HG03159 (cell line): ENCODE measurements at regions not wholly inside any gene's neighbourhood (a gene's known extent, or its start where the extent isn't known, plus 50 kb on each side); places are given as distances from the start of the nearest gene placed in this dataset.
"Not testable (repeated sequence)": the region's sequence is repeated elsewhere in the genome, so short reads cannot be mapped to it uniquely, and the experiment has no call there.

Source experiments
- ATAC-seq: cut with Tn5 transposase; IDR thresholded peaks from one replicate; pipeline ENCODE4 v1.9.1; 2021; ENCODE audit warnings: mild to moderate bottlenecking, moderate library complexity; ENCODE audit not compliant: unreplicated experiment

DNA sequence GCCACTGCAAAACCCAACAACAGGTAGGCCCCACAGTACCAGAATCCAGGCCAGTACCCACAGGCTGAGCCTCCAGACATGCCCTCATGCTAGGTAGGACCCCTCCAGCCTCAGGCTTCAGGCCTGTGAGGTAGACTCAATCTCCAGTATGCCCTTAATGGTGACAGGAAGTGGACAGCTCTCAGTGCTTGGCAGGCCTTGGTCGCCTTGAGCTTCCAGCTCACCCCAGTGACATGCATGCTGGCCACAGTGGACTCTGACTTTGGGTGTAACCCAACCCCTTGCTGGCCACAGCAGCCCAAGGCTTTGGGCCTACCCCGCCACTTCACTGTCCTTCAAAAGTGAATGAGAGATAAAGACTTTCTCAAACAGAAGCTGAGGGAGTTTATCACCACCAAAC lies 324.2 kb downstream of the ANTXR2 start:
- no peak for ATAC-seq

DNA sequence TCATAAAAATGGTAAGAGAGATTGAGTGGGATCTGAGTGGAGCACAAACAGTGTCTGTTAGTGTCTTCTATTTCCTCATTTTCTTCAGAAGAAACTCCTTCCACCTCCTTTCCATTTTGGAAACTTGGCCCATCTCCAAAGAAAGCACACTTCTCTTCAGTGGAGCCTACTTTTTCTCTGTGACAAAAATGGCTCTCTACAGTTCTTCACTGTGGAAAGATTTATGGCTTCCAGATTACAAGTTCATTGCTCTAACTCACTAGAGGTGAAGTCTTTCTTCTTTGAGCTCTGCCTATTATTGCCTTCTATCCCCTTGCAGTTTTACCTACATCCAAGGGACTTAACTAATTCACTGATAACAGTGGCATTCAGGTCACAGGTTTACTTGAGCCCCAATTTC lies 325.8 kb downstream of the ANTXR2 start:
- ATAC-seq, result no peak

DNA sequence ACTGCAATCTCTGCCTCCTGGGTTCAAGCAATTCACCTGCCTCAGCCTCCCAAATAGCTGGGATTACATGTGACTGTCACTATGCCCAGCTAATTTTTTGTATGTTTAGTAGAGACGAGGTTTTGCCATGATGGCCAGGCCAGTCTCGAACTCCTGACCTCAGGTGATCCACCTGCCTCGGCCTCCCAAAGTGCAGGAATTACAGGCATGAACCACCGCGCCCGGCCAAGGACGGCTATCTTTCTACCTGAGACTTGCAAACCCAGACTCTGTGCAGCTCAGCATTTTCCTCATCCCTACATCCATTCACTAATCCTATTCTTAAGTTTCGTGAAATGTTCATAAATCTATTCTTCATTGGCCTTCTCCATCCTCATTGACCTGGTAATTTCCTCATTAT lies 330.0 kb downstream of the ANTXR2 start:
- no peak for ATAC-seq

DNA sequence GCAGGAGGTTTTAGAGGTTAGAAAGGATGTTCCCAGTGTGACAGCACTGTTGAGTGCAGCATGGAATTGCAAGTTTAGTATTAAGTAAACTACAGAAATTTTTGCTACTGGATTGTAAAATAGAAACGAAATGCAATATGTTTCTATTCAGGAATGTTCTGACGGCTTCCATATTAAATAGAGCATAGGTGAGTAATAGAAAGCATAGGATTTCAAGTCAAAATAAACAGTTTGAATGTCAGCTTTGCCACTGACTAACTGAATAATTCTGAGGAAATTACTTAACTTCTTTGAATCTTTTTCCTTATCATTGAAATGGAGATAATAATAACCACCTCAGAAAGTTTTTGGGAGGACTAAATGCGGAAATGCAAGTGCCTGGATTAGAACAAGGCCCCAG lies 331.9 kb upstream of the GK2 start:
- no peak for ATAC-seq

DNA sequence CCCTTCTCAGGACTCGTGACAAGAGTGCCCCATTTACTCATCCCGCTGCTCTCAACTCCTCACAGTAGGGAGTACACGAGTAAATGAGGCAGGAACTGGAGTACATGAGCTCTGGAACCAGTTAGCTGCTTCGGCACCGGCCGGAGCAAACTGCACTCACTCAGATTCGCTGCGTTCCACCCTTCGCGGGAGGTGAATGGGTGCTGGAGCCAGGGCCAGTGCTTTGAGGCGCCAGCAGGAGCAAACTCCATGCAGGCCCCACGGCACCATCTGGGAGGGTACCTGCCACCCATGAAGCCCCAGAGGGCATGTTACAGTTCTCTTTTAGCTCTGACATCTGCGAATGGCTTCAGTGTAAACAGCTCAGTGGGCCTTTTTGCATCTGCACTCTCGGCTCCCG lies 315.5 kb upstream of the GK2 start:
- no peak for ATAC-seq

DNA sequence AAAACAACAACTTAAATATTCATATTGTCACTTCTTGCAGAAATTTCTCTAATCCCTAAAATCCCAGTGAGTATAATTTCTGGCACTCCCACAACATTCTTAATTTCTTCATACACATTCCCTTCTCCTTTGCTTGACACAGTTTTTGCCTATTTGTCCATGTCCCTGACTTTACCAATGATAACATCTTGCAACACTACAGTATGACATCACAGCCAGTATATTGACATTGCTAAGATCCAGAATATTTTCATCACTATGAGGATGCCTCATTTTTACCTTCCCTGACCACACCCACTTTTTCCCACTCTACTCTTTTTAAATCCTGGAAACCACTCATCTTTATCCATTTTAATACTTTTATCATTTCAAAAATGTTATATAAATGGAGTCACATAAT lies 292.3 kb upstream of the GK2 start:
- ATAC-seq, result no peak

DNA sequence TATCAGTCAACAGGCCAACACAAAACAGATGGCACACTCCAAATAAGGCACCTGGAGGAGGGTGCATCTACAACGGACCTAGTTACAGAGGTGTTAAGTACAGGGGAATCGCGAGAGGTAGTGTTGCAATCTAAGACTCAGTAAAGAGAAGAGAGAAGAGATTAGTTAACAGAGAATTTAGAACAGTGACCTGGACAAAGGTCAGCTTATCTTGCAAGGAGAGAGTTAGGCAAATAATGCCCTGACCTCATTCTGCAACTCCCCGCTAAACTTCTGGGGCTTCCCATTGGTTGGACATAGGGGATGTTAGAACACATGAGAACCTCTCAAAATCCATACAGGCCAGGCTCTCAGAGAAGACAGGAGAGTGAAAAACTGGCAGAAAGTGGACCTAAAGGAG lies 289.4 kb upstream of the GK2 start:
- no peak for ATAC-seq

DNA sequence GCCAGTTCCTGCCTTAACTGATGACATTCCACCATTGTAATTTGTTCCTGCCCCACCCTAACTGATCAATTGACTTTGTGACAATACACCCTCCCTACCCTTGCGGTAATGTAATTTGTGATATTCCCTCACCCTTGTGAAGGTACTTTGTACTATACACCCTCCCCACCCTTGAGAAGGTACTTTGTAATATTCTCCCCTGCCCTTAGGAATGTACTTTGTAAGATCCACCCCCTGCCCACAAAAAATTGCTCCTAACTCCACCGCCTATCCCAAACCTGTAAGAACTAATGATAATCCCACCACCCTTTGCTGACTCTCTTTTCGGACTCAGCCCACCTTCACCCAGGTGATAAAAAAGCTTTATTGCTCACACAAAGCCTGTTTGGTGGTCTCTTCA lies 288.5 kb upstream of the GK2 start:
- not testable (repeated sequence) for ATAC-seq

DNA sequence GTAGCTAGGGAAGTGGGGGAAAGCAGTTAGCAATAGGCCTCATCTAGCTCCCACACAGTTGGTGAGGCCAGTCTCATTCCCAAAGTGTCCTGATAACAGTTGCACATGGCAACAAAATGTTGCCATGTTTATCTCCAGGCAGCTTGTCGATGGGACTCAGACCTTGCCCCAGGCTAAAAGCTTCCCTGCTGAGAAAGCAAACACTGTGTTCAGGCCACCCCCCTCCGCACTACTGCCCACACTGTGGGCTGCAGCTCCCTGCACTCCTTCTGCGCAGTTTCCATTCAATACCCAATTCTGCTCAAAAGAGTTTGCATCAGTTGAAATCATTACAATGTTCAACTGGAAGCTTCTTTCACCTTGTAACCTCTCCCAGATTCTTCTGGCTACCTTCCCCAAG lies 287.8 kb upstream of the GK2 start:
- ATAC-seq, result no peak

DNA sequence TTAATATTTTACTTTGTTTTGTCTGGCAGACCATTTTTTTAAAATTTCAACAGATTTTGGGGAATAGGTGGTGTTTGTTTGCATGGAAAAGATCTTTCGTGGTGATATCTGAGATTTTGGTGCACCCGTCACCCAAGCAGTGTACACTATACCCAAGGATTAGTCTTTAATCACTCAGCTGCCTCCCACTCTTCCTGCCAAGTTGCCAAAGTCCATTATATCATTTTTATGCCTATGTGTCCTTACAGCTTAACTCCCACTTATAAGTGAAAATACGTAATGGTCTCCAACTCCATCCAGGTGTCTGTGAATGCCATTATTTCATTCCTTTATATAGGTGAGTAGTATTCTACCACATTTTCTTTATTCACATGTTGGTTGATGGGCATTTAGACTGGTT lies 281.7 kb upstream of the GK2 start:
- no peak for ATAC-seq

DNA sequence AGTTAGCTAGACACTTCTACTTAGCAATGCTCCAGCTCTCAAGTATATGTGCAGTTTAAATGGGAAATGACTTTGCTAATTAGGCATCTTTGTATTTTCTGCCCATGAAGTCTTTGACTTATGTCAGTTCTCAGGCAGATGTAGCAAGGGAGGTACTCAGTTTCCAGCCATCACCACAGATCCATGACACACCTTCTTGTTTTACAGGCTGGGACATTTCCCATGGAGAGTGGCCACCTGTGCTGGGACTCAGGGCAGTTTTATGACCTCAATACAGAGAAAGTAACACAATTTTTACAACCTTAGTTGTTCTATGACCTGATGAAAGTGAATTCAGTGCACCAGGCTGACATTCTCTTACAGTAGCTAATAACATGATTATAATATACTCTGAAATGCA lies 280.7 kb upstream of the GK2 start:
- ATAC-seq, result no peak

DNA sequence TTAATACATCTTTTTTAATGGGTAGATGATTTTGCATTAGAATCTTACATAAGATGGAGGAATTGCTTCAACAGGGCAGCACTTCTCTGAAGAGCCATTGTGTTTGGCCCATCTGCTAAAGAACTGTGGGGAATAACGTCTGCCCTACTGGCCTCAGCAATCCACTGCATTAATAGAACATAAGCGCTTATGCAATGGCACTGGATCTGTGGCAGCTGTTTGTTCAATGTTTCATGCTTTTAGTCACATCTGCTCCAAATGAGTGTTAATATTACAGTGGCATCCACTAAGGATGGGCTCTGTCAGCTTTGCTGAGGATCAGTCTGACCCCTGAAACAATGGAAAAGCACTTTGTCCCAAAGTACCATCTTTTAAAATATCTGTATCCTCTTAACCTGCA lies 279.0 kb upstream of the GK2 start:
- ATAC-seq, result no peak

DNA sequence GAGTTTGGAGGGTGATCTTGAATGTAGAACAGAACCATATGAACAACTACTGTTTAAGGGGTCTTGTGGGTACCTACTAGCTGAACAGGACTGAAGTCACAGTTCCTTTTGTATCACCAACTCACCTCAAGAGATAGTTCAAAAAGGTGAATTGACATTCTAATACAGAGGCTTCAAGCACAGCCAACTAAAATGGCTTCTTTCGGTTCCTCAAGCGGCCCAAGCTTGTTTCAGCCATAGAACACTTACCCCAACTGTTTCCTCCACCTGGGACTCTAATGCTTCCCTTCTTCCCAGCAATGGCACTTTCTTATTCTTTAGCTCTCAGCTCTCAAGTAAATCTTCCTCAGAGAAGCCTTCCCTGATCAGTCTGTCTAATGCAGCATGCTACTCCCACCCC lies 277.5 kb upstream of the GK2 start:
- ATAC-seq, result no peak

DNA sequence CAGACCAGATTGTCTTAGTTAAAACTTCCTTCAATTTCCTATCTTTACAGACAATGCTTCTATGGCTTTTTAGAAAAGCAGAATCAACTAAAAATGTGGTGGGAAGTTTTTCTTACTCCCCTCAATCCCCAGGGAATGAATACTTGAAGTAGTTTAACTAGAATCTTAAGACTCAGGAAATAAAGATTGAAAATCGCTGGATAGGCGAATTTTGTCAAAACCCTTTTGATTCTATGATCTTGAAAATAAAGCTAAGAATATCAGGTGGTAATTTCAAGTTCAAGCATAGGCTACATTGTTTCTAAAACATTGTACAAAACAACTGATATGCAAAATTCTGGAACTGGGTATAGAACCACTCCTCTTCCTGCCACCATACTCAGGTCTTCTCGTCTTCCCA lies 276.5 kb upstream of the GK2 start:
- ATAC-seq, result no peak

DNA sequence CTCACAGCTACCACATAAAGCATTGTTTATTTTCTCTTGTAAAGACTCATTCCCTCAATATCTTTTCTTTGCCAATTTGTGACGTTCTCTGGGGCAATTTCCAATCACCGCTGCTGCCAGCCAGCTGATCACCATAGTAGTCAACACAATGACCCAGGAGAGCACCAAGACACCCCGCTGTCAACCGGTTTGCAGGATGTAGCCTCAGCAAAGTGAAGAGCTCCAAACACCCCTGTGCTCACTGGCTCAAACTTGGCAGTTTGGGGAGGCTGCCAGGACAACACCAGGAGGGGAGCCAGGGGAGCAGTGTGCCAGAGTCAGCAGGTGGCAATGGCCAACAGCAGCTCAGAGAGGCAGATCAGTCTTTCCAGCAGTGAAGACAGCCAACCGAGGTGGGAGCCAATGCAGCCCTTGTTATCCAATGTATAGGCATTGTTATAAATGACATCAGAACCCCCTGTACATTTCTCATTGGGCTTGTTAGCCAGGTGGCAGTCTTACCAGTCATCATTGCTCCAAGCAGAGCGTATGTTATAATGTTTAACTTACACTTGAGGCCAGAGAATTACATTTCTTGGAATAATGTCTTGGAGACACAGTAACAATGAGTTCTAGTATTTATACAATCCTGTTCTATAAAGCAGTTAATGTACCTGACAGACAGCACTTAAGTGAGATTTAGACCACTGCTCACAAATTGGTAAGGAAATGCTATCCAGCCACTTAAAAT lies 274.9 kb upstream of the GK2 start:
- no peak for ATAC-seq

DNA sequence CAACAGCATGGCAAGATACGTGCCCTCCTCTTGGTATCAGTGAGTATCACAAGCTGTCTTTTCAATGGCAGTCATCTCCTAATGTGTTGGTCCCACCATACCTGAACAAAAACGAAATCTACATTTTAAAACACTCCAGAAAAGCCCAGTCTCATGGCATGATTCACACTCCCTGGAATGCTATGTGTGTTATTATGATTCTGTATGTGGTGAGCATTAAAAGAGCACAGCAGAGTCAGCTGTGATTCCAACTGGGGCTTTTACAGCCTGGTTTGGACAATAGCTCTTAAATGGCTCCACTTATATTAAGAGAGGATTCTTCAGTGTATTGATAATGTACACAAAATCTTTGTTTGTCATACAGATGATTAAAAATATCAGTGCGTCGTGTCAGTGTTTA lies 274.1 kb upstream of the GK2 start:
- no peak for ATAC-seq

DNA sequence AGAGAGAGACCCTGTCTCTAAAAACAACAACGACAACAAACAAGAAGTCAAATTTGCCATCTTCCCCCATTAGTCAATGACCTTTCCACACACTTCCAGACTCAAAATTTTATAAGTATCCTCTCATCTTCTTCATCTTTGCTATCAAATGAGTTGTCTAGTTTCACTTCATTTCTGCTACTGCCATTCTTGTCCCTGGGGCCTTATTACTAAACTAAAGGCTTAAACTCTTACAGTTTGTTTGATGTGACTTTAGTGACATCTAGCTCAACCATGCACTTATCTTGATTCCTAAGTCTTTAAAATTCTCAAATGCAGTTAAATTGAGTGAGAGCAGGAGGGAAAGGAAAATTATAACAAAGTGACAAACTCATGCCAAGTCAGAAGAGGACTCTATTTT lies 271.8 kb upstream of the GK2 start:
- ATAC-seq, result no peak

DNA sequence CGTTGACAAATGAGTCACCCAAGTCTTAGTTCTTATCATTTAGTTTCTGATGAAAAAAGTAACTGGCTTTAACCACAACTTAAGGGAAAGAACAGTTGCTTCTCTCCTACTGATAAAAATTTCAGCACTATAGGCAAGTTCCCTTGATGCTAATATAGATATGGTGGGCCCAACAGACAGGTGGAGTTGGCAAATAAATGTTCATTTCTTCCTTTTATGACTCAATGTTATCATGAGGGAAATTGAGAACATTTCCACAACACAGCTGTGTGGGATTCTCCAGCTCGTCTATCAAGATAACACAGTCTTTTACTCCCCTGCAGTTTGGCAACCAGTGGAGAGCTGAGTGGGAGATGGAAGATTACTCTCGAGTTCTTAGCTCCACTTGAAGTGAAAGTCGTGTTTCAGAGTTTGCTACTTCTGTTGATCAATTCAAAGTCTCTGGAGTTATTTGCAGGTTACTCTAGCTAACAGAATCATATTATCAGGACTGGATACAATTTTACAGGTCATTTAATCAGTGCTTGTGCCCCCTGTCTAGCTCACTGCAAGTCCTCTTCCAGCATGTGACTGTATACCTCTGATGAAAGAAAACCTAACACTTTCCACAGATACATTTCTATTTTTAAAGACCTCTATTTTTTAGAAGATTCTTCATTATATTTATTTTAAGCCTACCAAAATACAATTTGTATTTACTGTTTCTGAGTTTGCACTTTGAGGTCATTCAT lies 270.6 kb upstream of the GK2 start:
- no peak for ATAC-seq

DNA sequence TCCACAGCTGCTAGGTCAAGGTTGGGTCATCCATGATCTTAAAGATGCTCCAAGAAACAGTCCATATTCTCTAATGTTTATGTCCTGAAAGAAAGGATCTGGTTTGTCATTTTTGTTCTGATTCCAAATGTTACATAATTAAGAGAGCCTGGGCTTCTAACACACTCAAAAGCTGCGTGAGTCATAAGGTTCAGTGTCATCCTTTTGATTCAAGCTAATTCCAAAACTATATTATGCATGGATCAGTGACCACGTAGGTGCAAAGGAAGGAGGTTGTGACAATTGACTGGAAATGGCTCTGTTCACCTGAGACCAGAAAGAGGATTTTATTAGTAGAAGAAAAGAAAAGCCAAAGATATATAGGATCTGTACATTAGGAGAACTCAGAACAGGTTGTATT lies 268.7 kb upstream of the GK2 start:
- ATAC-seq, result no peak

DNA sequence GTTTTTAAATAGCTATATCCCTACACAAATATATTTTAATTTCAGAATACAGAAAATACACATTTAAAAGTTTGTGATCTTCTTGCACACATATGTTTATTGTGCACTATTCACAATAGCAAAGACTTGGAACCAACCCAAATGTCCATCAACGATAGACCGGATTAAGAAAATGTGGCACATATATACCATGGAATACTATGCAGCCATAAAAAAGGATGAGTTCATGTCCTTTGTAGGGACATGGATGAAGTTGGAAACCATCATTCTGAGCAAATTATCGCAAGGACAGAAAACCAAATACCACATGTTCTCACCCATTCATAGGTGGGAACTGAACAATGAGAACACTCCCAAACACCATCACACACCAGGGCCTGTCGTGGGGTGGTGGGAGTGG lies 266.9 kb upstream of the GK2 start:
- ATAC-seq, result not testable (repeated sequence)

DNA sequence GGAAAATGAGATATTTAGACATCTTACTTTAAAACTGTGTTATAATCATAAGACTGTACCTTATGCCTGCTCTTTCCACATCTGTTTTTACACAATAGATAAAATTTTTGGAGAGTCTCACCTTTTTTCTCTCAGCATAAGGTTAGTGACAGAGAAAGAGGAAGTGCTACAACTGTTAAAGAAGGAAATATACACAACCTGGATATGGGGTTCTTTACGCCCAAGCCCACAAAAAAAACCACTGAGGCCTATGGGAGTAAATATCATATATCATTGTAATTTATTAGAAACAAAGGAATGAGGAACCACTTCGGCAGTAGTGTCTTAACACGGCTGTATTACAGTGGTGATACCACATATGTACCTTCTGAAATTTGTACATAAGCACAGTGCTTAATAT lies 265.9 kb upstream of the GK2 start:
- ATAC-seq, result no peak

DNA sequence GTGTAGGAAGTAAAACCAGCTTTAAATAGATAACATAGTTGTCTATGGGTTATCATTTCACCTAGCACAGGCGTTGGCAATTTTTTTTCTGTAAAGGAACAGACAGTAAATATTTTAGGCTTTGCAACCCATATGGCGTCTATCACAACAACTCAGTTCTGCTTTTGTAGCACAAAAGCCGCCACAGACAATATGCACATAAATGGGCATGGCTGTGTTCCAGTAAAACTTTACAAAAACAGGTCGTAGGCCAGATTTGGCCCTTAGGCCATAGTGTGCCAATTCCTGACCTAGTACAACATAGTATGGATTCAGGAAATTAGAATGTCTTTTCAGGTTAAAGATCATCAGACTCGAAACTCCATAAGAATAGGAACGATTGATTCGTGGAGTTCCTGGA lies 265.3 kb upstream of the GK2 start:
- ATAC-seq, result no peak

DNA sequence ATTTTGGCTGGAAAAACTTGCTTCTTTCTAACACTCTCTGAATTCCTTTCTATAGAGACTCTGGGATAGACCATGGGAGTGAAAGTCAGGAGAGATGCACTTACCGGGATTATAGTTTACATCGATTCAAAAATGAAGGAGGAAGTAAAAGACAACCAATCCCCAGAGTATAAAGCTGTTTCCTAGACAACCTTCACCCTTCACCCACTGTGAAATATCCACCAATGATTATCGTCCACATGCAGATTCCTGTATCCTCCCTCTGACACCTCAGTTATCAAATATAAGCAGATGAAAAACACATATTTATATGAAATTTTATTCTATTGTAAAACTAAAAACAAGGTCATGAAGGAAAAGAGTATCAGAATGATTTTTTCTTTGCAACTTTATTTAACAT lies 258.8 kb upstream of the GK2 start:
- ATAC-seq, result no peak
